ENCODE measurements at regions not wholly inside any gene's neighbourhood (a gene's known extent, or its start where the extent isn't known, plus 50 kb on each side); places are given as distances from the start of the nearest gene placed in this dataset.
A peak's percentile ranks its signal among the peaks of the same experiment; 100 is the strongest.
"Not testable (repeated sequence)": the region's sequence is repeated elsewhere in the genome, so short reads cannot be mapped to it uniquely, and the experiment has no call there.

DNA sequence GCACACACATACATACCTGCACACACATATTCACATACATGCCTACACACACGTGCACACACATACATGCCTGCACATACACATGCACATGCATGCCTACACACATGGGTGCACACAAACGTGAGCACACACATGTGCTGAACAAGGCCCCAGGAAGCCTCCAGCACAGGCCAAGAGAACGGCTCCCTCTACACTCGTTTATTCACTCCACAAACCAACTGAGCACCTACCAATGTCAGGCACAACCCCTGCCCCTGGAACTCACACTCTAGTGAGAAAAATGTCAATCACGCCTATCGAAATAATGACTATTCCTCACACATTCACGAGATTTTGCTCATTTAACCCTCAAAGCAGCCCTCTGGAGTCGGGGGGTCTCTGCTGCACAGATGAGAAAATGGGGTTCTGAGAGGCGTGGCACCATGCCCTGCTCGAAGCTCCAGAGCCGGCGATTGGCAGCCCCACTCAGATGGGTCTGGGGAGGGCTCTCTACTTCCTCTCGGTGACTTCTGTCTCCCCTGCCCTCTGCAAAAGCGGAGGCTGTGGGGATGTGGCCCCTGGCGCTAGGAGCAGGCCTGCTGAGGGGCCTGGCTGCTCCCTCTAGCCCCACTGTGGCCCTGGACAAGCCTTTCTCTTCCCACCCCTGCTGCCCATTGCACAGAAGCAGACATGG lies 90.2 kb upstream of the RUNX3 start:
- DNase-seq: no peak

DNA sequence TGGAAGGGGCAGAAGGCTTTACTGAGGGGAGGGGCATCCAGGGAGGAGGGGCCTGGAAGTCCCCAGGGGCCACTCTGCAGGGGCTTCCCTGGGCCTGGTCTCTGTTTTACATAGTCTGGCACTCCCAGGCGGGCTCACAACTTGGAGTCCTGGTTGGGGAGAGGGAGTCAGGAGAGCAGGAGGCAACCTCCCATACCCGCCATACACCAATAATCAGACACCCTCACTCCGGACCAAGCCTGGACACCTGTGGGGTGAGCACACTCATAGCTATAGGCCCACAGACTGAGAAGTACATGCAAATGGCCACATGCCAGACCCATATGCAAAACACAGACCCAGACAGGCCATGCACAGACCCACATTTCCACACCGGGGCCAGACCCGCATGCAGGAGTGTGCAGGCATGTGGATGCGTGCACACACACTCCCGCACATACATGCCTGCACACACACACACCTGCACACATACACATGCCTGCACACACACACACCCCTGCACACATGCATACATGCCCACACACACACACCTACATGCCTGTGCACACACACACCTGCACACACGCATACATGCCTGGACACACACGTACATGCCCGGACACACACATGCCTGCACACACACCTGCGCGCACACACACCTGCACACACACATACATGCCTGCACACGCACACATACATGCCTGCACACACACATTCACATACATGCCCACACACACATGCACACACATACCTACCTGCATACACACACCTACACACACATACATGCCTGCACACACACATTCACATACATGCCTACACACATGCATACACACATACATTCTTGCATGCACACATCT lies 89.5 kb upstream of the RUNX3 start:
- DNase-seq: no peak

DNA sequence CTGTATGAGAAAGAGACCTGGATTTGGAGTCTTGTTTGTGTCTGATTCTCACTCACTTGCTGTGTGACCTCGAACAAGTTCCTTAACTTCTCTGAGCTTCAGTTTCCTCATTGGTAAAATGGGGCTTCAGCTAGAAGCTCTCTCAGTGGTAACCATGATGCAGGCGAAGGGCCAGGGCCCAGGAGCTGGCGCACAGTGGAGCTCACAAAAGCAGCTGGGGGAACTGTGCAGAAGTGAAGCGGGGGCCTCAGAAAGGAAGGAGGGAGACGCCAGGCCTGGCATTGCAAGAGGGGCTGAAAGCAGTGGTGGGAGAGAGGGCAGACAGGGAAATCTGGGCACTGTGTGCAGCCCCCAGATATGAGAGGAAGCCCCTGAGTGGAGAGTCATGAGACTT lies 88.9 kb upstream of the RUNX3 start:
- no peak for DNase-seq

DNA sequence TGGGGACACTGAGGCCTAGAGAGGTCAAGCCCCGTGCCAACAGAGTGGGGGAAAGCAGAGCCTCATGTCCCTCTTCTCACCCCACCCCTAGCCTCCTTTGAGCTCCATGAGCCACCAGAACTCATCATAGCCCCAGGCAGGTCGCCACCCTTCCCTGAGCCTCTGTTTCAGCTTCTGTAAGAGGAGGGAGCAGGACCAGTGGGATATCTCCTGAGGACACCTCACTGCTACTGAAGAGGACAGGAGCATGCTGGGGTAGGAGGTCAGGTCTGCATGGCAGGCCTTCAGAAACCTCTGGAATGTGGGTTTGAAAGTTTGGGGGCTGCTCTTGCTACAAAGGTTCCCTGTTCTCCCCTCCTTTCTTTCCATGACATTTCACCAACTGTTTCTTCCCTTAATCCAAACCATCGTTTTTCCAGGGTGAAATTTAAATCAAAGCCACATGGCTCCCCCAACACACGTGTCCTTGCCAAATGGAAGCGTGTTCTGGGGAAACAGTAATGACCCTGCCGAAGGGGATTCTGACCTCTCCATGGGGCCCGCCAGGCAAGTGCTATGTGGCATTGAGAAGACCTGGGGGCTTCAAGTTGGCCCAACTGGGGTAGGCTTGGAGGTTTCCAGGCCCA lies 88.1 kb upstream of the RUNX3 start:
- no peak for DNase-seq

DNA sequence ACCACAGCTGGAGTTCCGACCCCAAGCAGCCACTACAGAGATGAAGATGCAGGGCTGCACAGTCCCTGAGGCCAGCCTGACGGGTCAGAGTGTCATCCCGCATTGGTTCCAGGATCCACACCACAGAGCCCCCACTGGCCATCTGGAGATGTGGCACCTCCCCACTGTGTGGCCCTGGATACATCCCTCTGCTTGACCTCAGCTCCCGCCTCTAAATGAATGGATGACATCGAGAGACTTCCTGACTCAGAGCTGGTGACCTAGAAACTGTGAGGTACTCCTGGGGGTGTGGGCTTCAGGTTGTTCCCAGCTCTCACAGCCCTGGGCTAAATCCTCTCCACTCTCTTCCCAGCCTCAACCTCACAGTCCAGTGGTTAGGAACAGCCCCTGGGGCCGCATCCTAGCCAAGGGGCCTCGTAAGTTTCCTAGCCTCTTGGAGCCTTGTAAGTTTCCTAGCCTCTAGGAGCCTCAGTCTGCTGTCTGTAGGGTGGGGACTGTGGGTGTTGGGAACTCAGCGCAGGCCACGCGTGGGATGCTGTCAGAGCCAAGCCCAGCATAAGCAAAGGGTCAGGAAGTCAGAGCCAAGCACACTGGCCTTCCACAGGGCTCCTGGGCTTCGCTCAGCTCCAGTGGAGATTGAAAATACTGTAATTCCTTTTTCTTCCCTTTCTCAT lies 87.5 kb upstream of the RUNX3 start:
- DNase-seq: no peak

DNA sequence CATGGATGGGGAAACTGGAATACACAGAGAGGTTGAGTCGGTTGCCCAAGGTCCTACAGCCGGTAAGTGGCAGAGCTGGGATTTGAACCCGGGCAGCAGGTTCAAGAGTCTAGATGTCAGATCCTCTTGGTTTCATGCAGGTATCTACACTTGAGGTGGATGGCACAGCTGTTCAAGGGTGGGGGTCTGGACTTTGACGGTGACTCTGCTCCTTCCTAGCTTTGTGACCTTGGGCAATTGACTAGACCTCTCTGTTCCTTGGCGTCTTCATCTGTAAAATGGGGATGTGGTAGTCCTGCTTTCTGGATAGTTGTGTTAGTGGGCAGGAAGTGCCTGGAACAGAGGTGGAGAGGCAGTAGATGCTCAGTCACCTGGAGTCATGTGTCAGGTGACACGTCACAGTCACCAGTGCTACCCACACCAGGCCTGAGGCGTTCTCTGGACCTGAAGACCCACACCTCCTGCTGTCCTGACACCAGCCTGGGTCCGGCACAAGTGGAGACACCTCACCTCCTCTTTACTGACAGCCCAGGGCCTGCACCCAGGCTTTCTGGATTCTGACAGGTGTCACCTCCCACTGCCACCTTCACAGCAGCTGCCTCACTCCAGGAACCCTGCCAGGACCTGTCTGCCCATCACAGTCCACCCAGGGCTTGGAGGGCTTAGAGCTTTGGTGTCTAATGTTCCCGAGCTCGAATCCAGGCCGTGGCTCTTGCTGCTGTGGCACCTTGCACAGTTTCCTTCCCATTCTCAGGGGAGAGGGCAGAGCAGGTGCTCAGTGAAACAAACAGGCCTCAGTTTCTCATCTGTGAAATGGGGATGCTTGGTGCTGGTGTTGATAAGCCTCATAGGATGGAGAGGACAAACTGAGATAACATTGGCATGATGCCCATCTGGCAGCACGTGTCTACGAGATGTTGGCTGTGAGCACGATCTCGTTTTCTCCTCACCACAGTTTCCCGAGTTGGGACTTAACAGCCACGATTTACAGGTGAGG lies 83.2 kb upstream of the RUNX3 start:
- no peak for DNase-seq

DNA sequence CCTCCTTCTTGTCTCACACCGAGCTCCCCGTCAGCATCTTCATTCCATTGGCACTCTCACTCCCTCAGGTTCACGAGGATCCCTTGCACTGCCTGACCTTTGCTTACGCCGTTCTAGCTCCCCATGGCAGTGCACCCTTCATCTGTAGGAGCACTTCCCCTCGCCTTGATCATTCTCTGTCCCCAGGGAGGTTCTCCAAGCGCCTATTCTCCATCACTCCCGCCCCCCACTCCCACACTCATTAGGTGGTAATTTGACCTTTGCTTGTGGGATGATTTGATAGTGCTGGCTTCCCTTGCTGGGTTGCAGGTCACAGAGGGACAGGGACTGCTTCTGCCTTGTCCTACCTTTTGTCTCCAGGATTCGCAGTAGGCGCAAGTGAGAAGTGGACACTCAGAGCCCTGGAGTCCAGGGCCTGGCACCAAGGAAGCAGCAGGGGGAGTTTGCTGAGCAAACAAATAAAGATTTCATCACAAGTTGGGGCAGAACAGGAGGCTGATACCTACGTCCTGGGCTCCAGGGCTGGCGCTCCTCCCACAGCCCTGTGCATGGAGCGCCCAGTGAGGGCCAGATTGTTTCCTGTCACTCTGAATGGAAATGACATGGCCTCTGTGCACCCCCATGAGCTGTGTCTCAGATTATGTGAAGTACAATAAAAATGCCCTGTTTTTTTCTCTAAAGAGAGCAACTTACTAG lies 82.0 kb upstream of the RUNX3 start:
- no peak for DNase-seq

DNA sequence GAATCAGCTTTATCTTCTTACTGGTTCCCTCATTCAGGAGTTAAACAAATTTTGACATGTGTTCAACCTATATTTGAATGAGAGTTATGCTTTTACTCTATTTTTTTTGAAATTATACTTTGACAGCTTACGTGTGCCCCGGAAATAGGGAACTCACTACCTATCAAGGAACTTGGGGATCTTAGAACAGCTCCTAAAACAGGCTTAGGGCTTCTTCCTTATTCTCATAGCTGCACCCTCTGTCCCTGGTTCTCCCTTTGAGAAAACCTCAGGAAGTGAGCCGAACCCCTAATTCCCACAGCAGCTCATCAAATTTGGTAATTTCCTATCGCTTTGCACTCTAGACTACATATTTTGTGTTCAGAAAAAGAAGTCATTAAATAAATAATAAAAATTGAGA lies 81.2 kb upstream of the RUNX3 start:
- no peak for DNase-seq

DNA sequence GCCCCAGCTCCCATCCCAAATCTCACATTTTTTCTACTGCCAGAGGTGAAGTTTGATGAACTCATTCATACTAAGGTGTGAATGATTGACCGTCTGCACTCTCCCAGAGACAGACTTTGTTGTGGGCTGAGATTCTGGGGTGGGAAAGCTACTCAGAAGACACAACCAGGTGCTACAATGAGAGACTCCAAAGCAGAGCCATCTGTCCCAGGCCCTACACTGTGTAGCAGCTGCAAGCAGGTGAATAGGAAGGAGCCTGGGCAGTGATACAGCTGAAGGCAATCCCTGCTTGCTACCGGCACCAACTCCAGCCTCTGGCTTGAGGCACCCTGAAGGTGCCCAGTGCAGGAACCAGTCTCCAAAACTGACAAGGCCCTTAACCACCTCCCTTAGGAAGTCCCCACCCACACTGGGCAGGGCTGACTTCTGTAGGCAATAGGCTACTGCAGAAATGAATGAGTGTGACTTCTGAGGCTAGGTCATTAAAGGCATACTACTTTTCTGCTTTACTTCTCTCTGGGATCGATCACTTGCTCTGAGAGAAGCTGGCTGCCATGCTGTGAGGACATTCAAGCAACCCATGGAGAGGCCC lies 79.7 kb upstream of the RUNX3 start:
- no peak for DNase-seq

DNA sequence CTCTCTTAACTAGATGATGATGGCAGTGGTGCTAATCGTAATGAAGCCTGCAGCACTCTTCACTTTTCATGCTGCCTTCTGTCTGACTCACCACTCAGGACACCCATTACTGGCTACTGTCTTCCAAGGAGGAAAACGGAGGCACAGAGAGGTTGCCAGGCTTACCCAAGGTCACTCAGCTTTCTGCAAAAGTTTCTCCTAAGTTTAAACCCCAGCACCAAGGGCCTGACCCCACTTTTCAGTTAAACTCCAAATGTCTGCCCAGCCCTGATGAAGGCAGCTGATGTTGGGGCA lies 78.1 kb upstream of the RUNX3 start:
- no peak for DNase-seq

DNA sequence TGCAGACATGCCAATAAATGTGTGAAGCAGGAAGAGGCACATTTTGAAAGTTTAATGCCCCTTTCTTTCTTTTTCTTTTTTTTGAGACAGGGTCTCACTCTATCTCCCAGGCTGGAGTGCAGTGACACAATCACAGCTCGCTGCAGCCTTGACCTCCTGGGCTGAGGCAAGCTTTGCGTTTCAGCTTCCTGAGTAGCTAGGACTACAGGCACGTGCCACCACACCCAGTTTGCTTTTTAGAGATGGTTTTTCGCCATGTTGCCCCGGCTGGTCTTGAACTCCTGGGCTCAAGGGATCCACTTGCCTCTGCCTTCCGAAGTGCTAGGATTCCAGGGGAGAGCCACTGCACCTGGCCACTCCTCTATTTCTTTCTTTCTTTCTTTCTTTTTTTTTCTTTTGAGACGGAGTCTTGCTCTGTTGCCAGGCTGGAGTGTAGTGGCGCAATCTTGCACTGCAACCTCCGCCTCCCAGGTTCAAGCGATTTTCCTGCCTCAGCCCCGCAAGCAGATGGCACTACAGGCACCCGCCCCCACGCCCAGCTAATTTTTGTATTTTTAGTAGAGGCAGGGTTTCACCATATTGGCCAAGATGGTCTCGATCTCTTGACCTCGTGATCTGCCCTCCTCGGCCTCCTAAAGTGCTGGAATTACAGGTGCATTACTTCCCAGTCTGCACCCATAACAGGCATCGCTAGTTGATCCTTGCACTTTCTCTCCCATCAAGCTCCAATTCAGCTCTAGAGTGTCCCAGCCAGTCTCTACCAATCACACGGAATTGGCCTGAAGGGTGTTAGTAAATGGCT lies 77.5 kb upstream of the RUNX3 start:
- DNase-seq: not testable (repeated sequence)

DNA sequence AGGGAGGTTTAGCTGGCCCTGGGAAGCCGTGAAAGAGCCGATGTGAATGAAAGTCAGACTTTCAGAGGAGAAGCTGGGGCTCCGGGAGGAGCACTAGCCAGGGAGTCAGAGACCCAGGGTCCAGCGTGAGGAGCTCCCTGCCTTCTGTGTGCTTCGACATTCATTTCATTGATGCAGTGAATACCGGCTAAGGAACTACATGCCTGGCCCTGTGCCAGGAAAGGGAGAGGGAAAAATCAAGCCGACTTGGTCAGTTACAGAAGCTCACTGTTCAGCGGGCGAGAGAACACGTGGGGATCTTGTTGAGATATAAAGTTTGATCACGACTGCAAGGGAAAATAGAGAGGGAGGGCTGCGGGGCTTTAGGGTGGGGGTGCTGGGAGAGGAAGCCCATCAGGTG lies 76.7 kb upstream of the RUNX3 start:
- DNase-seq: peak; percentile 30

DNA sequence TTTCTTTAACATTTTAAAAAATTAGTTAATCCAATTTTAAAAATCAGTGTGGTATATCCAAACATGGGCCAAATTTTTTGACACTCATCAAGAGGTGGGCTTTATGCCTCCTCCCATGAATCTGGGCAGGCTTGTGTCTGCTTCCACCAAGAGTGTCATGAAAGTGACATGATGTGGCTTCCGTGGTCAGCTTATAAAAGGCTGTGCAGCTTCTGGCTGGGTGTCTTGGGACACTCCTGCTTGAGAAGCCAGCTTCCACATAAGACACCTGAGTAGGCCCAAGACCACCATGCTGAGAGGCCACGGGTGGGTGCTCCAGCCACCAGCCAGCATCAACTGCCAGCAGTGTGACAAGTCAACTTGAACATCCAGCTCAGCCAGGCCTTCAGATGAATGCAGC lies 74.3 kb upstream of the RUNX3 start:
- no peak for DNase-seq

DNA sequence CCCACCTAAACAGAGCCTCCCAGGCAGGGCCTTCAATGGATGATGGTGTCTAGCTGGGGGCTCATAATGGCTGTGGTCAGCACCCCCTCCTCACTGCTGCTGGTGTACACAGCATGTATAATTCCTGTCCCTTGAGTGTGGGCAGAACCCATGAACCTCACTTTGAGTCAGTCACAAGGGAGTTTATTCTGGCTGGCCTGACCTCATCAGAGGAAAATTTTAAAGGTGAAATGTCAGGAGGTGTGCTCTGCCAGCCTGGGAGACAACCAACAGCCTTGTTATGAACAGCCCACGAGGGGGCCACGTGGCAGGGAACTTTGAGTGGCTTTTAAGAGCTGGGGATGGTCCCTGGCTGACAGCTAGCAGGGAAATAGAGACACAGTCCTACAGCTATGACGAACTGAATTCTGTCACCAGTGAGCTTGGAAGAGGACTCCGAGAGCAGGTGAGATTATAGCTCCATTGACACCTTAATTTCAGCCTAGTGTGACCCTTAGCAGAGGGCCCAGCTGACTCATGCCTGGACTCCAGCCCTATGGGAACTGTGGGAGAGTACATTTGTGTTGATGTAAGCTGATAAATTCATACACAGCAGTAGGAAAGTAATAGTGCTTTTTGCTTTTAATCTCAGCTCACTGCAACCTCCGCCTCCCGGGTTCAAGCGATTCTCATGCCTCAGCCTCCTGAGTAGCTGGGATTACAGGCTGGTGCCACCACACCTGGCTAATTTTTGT lies 73.5 kb upstream of the RUNX3 start:
- no peak for DNase-seq

DNA sequence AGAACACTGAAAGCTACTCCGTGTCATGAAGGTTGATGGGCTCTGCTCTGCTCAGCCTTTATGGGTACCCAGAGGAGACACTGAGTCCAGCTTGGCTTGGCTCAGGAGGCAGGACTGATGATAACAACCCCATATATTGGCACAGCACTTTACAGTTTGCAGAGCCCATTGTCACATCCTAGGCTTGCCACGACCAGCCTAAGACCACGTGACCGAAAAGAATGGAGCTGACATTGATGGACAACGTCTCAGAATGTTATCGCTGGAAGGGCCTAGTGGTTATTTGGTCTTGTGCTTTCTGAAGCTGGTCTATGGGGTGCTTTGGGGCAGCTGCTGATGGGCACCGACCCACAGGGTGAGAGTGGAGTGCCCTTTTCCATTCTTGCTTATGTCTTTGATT lies 72.9 kb upstream of the RUNX3 start:
- no peak for DNase-seq

DNA sequence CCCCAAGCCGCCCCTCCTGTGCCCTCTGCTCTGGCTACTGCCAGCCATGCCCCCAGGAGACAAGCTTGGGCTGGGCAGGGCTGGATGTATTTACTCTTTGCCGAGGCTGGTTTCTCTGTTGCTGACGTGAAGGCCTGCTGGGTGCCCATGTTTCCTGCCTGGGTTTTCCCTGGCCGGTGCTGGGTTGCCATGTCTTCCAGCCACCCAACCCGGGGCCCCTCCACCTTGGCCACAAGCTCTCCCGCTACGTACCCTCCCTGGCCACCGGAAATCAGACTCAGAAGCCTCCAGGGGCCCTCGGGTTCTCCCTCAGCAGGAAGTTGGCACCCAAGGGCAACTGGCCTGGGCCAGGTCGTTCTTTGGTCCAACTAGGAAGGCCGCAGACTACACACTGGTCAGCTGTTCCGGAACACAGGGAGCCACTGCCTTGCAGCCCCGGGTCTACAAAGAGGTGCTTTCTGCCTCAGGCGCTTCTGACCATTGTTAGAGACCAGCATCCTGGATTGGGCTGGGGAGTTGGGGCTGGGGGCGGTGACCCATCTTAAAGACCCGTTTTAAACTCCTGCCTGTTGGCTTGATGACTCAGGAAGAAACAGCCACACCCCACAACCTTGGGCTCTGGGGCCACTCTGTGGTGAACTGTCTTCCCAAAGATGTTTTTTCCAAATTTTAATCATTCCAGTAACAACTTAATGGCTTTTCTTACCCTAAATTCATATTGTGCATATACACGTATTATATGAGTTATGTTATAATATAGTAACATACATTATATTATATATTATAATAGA lies 71.2 kb upstream of the RUNX3 start:
- no peak for DNase-seq

DNA sequence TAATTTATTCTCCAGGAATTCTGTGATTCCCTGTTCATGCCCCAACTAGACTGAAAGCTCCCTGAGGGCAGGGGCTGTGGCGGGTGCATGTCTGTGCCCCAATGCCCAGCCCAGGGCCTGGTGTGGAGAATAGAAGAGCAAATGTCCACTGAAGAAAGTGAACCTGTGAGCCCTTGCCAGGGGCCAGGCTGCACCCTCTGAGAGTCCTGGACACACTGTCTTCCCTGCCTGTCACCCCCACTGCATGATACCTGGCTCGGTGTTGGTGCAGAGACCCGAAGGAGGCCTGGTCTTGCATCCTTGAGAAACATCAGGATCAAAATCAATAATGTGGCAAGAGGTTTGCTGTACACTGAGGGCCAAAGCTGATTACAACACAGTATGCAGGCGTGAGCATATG lies 69.8 kb upstream of the RUNX3 start:
- no peak for DNase-seq

DNA sequence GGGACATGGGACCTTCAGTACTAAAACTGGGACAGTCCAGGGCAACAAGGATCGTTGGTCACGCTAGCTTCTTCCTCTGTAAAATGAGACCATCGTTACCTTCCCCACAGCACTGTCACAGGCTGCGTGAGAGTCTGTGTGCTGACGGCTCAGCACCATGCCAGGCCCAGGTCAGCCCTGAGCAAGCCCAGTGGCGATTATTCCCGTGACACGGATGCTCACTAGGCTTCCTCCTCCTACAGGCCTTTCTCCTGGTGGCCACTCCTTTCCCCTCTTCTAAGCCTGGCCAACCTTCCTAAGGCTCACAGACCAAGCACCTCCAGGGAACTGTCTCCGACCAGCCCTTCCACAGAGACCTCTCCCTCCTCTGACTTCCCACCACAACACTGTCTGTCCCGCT lies 69.3 kb upstream of the RUNX3 start:
- DNase-seq: no peak
